HL-60 (cell line): ENCODE measurements at regions not wholly inside any gene's neighbourhood (a gene's known extent, or its start where the extent isn't known, plus 50 kb on each side); places are given as distances from the start of the nearest gene placed in this dataset.

ENCODE experiments used
- CTCF ChIP-seq: IDR thresholded peaks from one replicate; pipeline ENCODE4 v1.5.1; 2011; ENCODE audit warnings: low read length, control low read depth, inconsistent platforms; ENCODE audit not compliant: insufficient read depth
- POLR2AphosphoS5 ChIP-seq: IDR thresholded peaks from 2 replicates; pipeline ENCODE4 v1.6.1; 2012; ENCODE audit warnings: low read depth
- TF ChIP-seq, protein P1 (sequence below): IDR thresholded peaks from 2 replicates; pipeline ENCODE4 v1.6.1; 2012; ENCODE audit warnings: low read depth; ENCODE audit not compliant: insufficient replicate concordance

DNA sequence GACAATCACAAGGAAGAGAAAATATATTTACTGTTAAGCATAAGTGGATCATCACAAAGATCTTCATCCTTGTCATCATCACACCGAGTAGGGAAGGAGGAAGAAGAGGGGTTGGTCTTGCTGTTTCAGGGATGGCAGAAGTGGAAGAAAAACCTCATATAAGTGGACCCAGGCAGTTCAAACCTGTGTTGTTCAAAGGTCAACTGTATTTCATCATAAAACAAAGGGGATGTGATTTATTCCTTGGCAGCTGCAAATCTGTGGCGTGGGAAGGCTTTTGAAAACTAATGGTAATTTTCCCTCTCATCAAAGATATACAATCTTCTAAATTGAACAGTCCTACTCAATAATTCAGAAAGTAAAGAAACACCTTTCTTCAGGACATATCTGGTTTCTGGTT is 129.9 kb upstream of the ABI3BP start:
- TF ChIP-seq CTCF (no peak), POLR2AphosphoS5 (no peak)
- TF ChIP-seq, protein P1, sequence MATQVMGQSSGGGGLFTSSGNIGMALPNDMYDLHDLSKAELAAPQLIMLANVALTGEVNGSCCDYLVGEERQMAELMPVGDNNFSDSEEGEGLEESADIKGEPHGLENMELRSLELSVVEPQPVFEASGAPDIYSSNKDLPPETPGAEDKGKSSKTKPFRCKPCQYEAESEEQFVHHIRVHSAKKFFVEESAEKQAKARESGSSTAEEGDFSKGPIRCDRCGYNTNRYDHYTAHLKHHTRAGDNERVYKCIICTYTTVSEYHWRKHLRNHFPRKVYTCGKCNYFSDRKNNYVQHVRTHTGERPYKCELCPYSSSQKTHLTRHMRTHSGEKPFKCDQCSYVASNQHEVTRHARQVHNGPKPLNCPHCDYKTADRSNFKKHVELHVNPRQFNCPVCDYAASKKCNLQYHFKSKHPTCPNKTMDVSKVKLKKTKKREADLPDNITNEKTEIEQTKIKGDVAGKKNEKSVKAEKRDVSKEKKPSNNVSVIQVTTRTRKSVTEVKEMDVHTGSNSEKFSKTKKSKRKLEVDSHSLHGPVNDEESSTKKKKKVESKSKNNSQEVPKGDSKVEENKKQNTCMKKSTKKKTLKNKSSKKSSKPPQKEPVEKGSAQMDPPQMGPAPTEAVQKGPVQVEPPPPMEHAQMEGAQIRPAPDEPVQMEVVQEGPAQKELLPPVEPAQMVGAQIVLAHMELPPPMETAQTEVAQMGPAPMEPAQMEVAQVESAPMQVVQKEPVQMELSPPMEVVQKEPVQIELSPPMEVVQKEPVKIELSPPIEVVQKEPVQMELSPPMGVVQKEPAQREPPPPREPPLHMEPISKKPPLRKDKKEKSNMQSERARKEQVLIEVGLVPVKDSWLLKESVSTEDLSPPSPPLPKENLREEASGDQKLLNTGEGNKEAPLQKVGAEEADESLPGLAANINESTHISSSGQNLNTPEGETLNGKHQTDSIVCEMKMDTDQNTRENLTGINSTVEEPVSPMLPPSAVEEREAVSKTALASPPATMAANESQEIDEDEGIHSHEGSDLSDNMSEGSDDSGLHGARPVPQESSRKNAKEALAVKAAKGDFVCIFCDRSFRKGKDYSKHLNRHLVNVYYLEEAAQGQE, result no peak
